DND-41 (cell line): ENCODE measurements at regions not wholly inside any gene's neighbourhood (a gene's known extent, or its start where the extent isn't known, plus 50 kb on each side); places are given as distances from the start of the nearest gene placed in this dataset.

Experiments
- EZH2 ChIP-seq: IDR thresholded peaks from 3 replicates; pipeline ENCODE4 v1.6.1; 2012; ENCODE audit warnings: borderline replicate concordance, low read depth, mild to moderate bottlenecking, moderate library complexity, low read length, inconsistent platforms; ENCODE audit not compliant: severe bottlenecking
- TF ChIP-seq, protein P1 (sequence below): IDR thresholded peaks from 2 replicates; pipeline ENCODE4 v1.5.1; 2012; ENCODE audit warnings: borderline replicate concordance, low read length, moderate library complexity, mild to moderate bottlenecking; ENCODE audit not compliant: poor library complexity, severe bottlenecking; ENCODE audit errors: extremely low read depth

DNA sequence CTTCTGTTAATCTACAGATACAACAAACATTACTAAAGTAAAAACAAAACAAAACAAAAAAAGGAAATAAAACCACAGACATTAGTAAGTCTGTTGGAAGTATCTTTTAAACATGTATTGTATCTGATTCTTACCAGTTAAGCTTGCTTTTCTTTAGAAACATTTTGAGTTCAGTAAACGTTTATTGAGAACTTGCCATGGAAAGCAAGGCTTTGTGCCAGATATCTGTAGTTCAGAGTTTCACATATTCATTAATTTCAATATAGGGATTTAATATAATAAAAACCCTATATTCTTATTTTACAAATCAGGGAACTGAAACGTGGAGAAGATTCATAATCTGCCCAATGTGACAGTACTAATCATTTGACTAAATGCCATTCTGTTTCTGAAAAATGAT lies 1101.0 kb upstream of the GYPC start:
- TF ChIP-seq, protein P1, sequence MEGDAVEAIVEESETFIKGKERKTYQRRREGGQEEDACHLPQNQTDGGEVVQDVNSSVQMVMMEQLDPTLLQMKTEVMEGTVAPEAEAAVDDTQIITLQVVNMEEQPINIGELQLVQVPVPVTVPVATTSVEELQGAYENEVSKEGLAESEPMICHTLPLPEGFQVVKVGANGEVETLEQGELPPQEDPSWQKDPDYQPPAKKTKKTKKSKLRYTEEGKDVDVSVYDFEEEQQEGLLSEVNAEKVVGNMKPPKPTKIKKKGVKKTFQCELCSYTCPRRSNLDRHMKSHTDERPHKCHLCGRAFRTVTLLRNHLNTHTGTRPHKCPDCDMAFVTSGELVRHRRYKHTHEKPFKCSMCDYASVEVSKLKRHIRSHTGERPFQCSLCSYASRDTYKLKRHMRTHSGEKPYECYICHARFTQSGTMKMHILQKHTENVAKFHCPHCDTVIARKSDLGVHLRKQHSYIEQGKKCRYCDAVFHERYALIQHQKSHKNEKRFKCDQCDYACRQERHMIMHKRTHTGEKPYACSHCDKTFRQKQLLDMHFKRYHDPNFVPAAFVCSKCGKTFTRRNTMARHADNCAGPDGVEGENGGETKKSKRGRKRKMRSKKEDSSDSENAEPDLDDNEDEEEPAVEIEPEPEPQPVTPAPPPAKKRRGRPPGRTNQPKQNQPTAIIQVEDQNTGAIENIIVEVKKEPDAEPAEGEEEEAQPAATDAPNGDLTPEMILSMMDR, result no peak
- TF ChIP-seq EZH2, result no peak
